Smooth muscle cell (in vitro differentiated cells): ENCODE measurements at regions not wholly inside any gene's neighbourhood (a gene's known extent, or its start where the extent isn't known, plus 50 kb on each side); places are given as distances from the start of the nearest gene placed in this dataset.

Source experiments
- DNase-seq: peaks from one replicate; lab custom pipeline; 2025; ENCODE audit not compliant: unreplicated experiment; lab: John Stamatoyannopoulos, UW
- H2AFZ ChIP-seq: fragments of 200-600 bp; sonication (generic); 2 replicates; pipeline ENCODE4 v1.6.0; 2016; ENCODE audit warnings: antibody characterized with exemption, low read depth, mild to moderate bottlenecking
- H3F3A ChIP-seq: fragments of 200-600 bp; sonication (generic); 2 replicates; pipeline ENCODE4 v1.6.0; 2017; ENCODE audit warnings: antibody characterized with exemption, low read depth
- H3K27ac ChIP-seq: fragments of 200-600 bp; sonication (generic); 2 replicates; pipeline ENCODE4 v1.5.1; 2016; ENCODE audit warnings: low read depth, mild to moderate bottlenecking
- H3K27me3 ChIP-seq: fragments of 200-600 bp; sonication (generic); 2 replicates; pipeline ENCODE4 v1.6.1; 2016; ENCODE audit warnings: low read depth, mild to moderate bottlenecking
- H3K36me3 ChIP-seq: fragments of 200-600 bp; sonication (generic); 2 replicates; pipeline ENCODE4 v1.5.1; 2016; ENCODE audit warnings: low read depth
- H3K4me1 ChIP-seq: fragments of 200-600 bp; sonication (generic); 2 replicates; pipeline ENCODE4 v1.5.1; 2016; ENCODE audit warnings: low read depth
- H3K4me2 ChIP-seq: fragments of 200-600 bp; sonication (generic); 2 replicates; pipeline ENCODE4 v1.6.0; 2016; ENCODE audit warnings: mild to moderate bottlenecking
- H3K4me3 ChIP-seq: fragments of 200-600 bp; sonication (generic); 2 replicates; pipeline ENCODE4 v1.5.1; 2016; ENCODE audit warnings: mild to moderate bottlenecking
- H3K79me2 ChIP-seq: fragments of 200-600 bp; sonication (generic); 2 replicates; pipeline ENCODE4 v1.6.0; 2016; ENCODE audit warnings: low read depth, mild to moderate bottlenecking
- H3K9ac ChIP-seq: fragments of 200-600 bp; sonication (generic); 2 replicates; pipeline ENCODE4 v1.6.0; 2016; ENCODE audit warnings: low read depth
- H3K9me3 ChIP-seq: fragments of 200-600 bp; sonication (generic); replicated peaks from 2 replicates; pipeline ENCODE4 v1.5.1; 2016; ENCODE audit warnings: low read depth
- H4K20me1 ChIP-seq: fragments of 200-600 bp; sonication (generic); 2 replicates; pipeline ENCODE4 v1.6.0; 2016; ENCODE audit warnings: low read depth
- WGBS: methylation state at CpG from one replicate; pipeline ENCODE4 v1.1.7; 2016; ENCODE audit warnings: low lambda C conversion rate; 5-methylcytosine and 5-hydroxymethylcytosine counted together
- TF ChIP-seq, protein P1 (sequence below): fragments of 200-600 bp; sonication (generic); IDR thresholded peaks from 2 replicates; pipeline ENCODE4 v1.5.1; 2017; ENCODE audit warnings: borderline replicate concordance, mild to moderate bottlenecking, antibody characterized with exemption; ENCODE audit not compliant: insufficient read depth, poor library complexity, severe bottlenecking

DNA sequence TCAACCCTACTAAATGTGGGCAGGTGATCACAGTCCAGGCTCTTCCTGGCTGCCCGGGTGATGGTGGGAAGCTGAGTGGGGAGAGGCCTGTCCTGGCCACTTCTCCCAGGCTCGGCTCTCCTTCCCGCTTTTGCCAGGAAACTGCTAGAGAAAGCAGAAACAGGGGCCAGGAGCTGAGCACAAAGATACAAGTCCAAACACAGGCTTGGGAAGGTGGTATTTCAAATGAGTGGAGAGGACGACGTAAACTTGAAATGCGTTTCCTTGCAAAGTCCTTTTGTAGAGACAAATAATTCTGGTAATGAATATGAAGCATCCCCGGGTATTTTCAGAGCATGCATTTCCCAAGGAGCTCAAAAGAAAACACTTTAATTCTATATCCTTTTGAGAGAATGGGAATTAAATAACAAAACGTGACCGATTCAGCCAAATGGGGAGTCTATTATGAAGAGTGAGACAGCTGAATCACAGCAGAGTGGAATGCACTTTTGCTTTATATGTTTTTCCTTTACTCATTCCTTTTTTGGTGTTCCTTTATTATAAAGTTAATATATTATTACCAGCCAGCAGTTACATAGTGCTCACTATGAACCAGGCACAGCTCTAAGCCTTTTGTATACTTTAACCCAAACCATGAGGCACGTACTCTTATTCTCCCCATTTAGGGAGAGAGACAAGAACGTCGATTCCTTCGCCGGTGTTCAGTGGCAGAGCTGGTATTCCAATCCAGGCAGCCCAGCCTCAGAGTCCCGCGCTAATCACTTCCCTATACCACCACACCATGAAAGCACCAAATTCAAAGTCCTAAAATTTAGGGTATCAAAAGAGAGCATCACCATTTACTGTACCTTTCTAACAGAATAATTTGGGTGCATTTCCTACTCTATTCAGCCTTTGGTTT is 218.2 kb upstream of the KLF14 start:
- Histone ChIP-seq H3K9ac (no peak overlapping the region), H3K4me2 (peak overlapping the region; percentile 77)

GRCh38 chr7:130953196-130953595 is 219.2 kb upstream of the KLF14 start:
- Histone ChIP-seq H4K20me1 (peaks cover 17% of the 10 kb centered on the region), H3K27me3 (no peaks in the 10 kb centered on the region), H3K9ac (no peak overlapping the region), H3K36me3 (no peaks in the 10 kb centered on the region), H3K4me1 (peaks cover 6% of the 10 kb centered on the region), H3K9me3 (no peaks in the 10 kb centered on the region), H3K4me2 (peak overlapping the region; percentile 77), H2AFZ (no peak overlapping the region), H3K79me2 (peaks cover 76% of the 10 kb centered on the region), H3K27ac (peak overlapping the region; percentile 54), H3F3A (no peaks in the 10 kb centered on the region), H3K4me3 (no peak overlapping the region)
- WGBS, result 34% methylated on average over 4 of the region's 4 CpGs
- TF ChIP-seq, protein P1, sequence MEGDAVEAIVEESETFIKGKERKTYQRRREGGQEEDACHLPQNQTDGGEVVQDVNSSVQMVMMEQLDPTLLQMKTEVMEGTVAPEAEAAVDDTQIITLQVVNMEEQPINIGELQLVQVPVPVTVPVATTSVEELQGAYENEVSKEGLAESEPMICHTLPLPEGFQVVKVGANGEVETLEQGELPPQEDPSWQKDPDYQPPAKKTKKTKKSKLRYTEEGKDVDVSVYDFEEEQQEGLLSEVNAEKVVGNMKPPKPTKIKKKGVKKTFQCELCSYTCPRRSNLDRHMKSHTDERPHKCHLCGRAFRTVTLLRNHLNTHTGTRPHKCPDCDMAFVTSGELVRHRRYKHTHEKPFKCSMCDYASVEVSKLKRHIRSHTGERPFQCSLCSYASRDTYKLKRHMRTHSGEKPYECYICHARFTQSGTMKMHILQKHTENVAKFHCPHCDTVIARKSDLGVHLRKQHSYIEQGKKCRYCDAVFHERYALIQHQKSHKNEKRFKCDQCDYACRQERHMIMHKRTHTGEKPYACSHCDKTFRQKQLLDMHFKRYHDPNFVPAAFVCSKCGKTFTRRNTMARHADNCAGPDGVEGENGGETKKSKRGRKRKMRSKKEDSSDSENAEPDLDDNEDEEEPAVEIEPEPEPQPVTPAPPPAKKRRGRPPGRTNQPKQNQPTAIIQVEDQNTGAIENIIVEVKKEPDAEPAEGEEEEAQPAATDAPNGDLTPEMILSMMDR, result no peak
- no peak for DNase-seq

More for the DNA sequence above, 218.2 kb upstream of the KLF14 start:
- WGBS, result 79% methylated on average over 16 of the region's 16 CpGs
- DNase-seq, result no peak
- Histone ChIP-seq H3K79me2 (peaks cover 79% of the 10 kb centered on the region), H3K27me3 (no peaks in the 10 kb centered on the region), H3K36me3 (no peaks in the 10 kb centered on the region), H3F3A (no peaks in the 10 kb centered on the region), H3K9me3 (no peaks in the 10 kb centered on the region), H3K4me3 (no peak overlapping the region), H3K4me1 (peaks cover 6% of the 10 kb centered on the region), H4K20me1 (peaks cover 23% of the 10 kb centered on the region), H2AFZ (no peak overlapping the region), H3K27ac (peak overlapping the region; percentile 54)
- TF ChIP-seq, protein P1, result no peak

DNA sequence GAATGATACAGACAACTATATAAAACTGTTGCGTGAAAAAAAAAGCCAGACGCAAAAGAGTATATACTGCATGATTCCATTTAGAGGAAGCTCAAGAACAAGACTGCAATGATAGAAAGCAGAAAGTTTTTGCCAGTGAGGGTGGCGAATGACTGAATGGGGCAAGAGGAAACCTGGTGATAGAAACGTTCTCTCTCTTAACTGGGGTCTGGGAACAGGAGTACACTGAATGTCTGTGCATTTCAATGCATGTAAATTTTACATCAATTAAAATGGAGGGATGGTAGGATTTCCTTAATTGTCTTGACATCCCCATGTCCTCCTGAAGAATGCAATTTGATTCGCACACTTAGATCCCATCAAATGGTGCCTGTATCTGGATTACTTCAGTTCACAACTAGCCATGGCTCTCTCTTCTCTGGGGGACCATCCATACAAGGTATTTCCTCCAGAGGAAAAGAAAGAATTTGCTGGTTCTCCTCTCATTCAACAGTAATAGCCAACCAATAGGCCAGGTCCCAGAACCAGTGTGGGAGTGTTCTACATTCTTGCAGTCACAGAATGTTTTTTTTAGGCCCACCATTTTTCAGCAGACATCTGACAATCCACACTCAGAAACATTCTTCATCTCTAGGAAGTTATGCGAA is 221.0 kb upstream of the KLF14 start:
- Histone ChIP-seq H3K27me3 (no peaks in the 10 kb centered on the region), H3K9ac (no peak overlapping the region), H3K27ac (peak overlapping the region; percentile 99), H3K9me3 (no peaks in the 10 kb centered on the region), H3K4me1 (peaks cover 15% of the 10 kb centered on the region), H3K36me3 (no peaks in the 10 kb centered on the region), H3K79me2 (peaks cover 74% of the 10 kb centered on the region), H3K4me2 (peak overlapping the region; percentile 72), H2AFZ (no peak overlapping the region), H3F3A (peaks cover 4% of the 10 kb centered on the region), H4K20me1 (peaks cover 6% of the 10 kb centered on the region), H3K4me3 (no peak overlapping the region)
- no peak for DNase-seq
- WGBS, result 93% methylated on average over 6 of the region's 6 CpGs
- TF ChIP-seq, protein P1, result no peak
